Fibroblast of skin of right biceps (primary cell): ENCODE measurements at regions not wholly inside any gene's neighbourhood (a gene's known extent, or its start where the extent isn't known, plus 50 kb on each side); places are given as distances from the start of the nearest gene placed in this dataset.

Source experiments
- DNase-seq: peaks from one replicate; pipeline ENCODE4 v3.0.0-alpha.2; 2013

DNA sequence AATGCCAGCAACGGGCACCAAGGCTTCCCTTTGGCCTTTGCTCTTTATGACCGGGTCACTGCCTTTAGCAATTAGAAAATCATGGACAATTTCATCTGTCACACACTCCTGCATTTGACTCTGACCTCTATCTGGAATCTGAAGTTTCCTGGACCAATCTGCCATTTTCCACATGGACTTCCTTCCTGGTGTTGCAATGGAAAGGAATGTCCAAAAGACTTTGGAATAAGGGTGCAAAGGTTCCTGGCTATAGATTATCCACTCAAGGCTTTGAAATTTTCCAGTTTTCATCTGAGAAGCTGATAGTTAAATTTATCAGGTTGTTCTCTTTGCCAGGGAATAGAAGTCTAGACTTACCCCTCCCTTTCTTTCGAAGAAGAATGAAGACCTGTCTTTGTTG is 523.1 kb upstream of the ZNF462 start:
- DNase-seq: no peak

DNA sequence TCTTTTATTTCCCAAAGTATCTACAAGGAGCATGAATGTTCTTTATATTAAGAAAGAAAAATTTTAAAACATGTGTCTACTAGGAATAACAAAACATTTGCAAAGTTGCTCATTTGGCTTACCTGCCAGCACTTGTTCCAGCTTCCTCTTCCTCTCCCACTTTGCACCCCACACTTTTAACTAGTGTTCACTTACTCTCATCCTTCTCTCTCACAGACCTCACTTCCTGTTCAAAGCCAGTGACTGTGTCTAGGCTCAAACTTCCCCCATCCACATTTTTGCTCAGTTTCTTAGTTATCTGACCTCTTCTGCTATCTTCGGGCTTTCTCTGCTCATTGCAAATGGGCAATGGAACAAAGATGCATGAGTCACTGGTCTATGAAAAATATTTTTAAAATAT is 512.2 kb upstream of the ZNF462 start:
- no peak for DNase-seq

DNA sequence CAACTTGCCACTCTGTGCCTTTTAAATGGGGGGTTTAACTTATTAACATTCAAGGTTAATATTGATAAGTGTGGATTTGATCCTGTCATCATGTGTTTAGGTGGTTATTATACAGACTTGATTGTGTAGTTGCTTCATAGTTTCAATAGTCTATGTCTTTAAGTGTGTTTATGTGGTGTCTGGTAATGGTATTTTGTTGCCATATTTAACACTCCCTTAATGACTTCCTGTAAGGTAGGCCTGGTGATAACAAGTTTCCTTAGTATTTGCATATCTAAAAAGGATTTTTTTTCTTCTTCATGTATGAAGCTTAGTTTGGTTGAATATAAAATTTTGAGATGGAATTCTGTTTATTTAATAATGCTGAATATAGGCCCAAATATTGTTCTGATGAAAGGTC is 506.0 kb upstream of the ZNF462 start:
- no peak for DNase-seq

DNA sequence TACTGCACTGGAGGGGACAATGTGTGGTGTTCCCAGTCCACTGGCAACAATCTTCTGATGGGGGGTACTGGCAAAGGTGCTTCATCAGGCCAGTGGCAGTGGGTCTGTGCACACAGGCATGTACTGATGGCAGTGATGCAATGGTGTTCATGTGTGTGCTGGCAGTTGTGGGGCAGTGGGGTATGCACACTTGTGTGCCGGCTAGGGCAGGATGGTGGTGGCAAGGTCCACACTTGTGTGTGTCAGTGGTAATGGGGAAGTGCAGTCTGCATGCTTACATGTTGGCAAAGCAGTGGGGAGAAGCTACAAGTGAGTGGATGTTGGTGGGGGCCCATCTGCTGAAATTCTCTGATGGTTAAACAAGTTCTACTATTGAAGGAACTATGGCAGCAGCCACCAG is 504.6 kb upstream of the ZNF462 start:
- no peak for DNase-seq

DNA sequence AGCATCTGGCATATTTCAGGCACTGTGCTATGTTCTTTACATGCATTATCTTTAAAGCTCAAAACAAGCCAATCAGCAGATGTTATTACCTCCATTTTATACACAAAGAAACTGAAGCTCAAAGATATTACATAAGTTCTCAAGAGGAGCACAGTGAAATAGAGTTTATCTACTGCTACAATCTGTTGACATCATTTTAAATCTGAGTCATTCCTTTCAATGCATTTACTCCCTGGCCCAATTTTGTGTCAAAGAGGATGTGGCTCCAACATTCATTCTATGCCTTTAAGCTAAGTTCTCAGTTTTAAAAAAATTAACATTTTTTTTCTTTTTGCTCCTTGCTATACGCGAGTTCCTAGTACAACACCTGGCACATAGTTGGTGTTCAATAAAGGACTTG is 486.3 kb upstream of the ZNF462 start:
- DNase-seq: peak; percentile 18

DNA sequence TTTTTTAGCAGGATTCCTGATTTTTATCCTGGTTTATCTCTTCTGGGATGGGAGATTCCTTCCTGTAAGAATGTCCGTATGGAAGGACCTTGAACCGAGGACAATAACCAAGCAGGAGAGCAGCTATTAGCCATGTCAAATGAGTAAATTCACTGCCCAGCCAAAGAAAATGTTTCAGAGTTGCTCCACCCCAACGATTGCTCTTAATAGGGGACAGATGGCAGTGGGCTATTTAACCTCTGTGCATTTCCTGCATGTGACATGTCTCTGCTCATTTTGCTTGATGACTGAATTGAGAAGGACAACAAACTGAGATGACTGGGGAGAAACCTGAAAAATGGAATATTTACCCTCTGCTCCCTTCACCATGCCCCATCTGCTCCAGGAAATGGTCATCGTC is 479.9 kb upstream of the ZNF462 start:
- no peak for DNase-seq

DNA sequence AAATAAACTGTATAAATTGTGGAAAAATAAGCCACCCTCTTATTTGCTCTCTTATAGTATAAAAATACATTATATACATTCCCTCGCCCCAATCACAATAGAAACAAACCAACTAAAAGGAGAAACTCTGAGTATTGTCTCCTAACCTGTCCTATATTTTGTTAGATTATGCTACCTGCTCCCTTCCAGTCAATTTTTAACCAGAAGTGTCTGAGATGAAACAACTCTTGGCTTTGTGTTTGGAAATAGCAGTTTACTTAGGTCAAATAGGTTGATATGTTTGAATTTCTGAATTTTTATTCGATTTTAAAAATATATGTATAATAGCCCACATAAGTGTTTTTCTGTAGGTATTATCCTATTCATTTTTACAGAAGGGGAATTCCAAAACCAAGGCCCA is 475.0 kb upstream of the ZNF462 start:
- DNase-seq: no peak

DNA sequence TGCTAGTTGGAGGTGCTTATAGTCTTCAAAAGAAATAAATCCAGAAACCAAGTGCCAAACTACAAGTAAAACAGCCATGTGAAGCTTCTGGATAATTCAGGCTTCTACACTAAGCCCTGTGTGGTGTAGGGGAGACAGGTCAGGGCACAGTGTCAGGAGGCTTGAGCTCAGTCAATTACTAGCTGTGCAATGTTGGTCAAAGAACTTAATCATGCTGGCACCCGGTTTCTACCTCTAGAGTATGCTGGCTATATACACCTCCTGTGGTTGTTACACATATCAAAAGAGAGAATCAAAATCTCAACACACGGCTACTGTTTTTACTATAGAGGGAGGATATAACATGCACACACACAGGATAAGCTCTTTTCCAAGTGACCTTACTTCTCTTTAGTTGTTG is 469.7 kb upstream of the ZNF462 start:
- no peak for DNase-seq

DNA sequence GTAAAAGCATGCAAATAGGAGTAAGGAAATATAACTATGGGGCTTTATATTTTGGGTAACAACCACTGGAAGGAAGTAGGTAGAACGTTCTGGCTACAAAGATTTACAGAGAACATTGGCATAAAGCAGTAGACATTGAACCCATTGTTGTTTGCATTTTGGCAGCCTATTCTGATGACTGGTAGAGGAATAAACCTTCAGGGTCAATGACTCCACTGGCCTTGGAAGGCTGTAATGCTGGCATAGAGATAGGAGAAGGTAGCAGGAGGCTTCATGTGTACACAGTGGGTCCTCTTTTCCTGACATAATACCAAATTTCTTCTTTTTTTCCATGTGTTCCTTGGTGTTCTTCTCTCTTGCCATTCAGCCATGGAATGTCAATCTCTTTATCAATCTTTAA is 462.8 kb upstream of the ZNF462 start:
- no peak for DNase-seq

DNA sequence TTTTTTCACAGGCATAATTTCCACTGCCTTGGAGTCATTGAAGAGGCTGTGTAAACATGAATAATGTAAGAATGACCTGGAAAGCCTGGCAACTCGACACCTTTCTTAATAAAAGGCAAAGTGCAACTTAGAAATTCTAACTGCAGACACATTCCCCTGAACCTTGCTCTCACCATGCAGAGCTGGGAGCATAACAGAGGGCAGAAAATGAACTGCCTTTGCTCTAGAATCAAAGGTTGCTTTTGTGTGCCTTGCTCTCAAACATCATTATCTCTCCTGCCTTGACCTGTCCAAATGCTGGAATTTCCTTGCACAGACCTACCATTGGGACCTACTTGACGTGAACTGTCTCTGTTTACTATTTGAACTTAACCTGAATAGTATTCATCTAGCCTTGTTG is 462.0 kb upstream of the ZNF462 start:
- no peak for DNase-seq

DNA sequence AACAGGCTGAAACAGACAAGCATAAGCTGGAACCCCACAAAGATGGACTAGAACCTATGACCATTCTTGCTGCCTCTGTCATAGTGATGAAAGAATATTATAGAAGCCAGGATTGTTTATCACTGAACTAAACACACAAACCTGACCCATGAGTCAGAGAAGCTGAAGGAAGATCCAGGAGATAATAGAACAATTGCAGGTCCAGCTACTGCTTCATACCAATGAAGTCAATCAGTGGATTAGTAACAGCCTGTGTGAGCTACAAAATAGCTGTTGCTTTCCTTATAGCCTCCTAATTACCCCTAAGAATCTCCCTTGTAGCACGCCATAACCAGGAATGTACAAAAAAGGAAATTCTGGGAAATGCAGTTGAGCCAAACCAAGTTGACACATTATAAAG is 459.9 kb upstream of the ZNF462 start:
- peak; percentile 91 for DNase-seq

DNA sequence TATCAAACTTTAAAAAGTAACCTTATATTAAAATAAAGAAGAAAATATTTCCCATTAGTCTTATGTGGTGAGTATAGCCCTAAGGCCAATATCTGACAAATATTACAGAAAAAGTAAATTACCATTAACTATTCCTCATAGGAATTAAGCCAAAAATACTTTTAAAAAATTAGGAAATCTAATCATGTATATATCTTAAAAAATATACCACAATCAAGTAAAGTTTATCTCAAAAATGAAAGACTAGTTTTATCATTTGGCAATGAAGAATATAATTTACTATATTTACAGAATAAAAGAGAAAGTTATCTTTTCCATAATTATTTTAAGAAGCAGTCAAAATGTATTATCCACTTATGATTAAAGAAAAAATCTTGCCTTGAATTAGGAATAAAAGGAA is 458.8 kb upstream of the ZNF462 start:
- DNase-seq: no peak

DNA sequence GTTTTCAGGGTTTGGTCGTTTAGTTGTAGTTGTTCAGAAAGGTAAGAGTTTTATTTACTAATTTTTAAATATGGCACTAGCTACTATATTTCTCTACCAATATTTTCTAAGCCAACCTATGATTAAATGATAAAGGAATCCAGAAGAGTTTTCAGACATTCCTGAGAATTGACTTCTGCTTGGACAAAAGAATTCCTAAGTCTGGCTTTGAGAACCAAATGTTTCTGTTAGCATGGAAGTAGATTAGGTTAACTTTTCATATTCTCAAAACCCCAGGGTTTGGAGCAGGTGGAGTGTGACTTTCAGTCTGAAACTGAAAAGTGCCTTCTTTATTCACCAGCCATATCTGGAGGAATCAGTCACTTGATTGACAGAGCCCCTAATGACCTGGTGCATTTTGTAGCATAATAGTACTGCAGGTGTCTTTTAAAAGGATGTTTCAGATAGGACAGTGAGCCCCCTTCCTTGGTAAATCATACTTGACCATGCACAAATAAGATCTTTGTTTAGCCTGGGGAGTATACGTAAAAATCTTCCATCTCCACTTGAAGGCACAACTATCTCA is 457.0 kb upstream of the ZNF462 start:
- peak; percentile 57 for DNase-seq

DNA sequence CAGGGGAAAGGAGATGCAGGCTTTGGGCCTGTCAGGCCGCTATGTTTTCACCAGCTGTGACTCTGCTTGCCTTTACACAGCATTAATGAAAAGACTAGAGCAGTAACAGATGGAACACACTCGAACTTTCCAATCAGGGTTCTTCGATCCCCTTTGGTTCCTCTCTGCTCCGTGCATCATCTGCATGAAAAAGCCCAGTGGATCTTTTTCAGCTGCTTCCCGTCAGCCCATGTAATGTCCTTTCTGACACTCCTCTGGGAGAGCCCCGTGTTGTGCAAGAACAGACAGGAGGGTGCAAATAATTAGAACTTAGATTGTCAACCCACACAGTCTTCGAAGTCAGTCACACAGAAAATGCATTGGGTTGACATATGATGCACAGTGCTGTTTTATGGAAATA is 448.9 kb upstream of the ZNF462 start:
- no peak for DNase-seq

DNA sequence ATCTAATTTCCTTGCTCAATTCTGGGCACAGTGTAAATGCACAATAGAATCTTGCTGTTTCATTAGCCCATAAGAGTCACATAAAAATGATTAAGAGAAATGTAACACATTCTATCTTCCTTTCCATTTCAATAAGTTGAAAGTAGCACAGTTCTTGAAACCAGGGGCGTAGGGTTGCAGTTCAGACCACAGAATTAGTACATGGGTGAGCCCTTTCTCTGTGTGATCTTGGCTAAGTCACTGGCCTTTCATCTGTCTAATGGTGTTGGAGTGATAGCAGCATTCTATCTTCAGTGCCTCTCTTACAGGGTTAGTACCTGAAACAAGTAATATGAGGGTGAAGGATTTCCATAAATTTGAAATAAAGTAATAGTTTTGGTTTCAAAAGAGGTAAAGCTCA is 445.3 kb upstream of the ZNF462 start:
- DNase-seq: no peak

DNA sequence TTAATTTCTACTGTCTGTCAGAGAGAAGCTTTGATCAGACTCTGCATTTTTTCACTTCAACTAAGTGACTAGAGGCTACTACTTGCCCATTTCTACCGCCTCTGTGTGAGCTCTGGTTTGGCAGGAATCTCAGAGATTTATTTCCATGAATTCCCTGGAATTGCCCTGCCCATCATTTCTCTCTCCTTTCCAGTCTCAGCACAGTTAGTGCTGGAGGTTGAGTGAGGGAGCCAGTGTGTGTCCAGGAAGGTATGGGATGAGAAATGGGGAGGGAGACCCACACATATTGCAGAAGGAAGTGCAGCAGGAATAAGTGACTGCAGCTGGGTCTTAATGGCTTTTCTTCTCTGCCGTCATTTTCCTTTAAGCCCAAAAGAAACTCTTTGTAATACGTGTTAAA is 443.1 kb upstream of the ZNF462 start:
- peak; percentile 66 for DNase-seq

DNA sequence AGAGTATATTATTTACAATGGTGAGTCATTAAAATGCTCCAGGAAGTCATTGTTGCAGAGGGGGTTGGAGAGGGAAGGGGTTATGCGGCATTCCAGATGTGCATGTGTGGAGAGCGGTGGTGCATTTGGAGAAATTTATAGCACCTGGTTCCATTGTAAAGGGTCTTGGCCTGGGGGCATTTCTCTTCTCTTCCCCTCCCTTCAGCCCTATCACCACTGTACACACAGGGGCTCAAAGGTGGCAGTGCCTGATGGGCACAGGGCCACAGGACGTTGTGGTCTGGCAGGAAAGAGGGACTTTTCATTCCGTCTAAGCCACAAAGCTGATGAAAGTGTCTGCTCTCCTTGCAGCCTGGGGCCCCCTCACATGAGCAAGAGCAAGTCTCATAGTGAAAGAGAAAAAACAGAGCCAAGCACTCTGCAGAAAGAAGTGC is 442.4 kb upstream of the ZNF462 start:
- peak; percentile 91 for DNase-seq

DNA sequence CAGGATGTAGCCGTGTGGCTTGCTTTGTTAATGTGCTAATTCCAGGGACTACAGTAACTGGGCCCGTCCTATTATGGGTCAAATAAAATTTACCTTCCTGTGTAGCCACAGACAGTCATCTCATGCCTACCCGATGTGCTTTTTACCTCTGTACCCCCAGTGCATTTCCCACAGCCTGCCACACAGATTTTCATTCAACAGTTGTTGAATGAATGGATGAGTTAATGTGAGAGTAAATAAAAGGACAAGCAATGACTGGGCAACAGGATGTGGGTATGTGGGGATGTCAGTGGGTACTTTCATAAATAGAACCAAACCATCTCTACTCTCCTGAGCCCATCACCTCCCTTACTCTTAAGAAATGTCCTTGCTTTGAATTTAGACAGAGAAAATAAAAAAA is 441.2 kb upstream of the ZNF462 start:
- DNase-seq: no peak

DNA sequence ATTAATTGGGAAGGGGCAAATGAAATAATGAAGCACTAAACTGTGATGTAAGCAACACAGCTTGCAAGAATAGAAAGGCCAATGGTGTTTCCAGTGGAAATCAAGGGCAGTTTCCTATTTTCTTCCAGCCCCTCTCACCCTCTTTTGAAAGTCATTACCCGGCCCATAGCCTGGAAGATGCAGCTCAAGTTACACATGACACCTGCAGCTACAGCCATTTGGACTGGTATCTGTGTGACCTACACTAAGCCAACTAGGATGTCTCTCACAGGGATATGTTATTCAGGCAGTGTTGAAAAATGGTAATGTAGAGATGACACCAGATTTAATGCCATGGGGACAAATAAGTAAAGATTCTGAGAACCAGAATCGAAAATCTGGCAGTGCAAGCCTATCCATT is 439.4 kb upstream of the ZNF462 start:
- no peak for DNase-seq

DNA sequence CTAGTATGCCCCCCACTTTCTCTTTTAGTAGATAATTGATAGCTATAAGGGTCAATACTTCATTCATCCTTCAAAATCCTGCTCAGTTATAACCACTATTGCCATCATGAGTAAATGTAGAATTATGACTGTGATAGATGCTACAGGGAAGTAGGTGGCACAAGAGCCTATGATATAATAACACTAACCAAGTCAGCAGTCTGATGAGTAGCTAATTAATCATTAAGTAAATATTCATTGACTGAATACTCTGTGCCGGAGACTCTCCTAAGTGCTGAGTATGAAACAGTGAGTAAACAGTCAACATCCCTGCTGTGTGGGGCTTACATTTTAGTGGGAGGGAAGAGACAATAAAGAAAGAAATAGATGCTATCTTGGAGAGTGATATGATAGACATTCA is 430.3 kb upstream of the ZNF462 start:
- DNase-seq: no peak

DNA sequence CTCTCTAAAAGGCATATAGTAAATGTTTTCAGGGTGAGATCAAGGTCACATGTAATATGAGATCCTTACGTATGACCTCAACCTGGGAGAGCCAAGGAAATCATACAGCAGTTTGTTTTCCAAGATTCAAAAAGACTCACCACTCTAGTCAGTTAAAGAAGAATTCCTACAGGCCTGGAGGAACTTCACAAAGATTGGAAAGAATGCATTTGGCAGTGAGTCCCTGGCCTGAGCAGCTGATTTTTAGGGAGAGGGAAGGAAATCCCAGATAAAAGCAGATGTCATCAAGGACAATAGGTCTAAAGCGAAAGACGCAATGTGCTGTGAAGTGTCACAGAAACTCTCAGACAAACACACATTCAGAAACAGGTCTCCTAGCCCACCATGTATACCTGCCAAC is 424.0 kb upstream of the ZNF462 start:
- peak; percentile 76 for DNase-seq

DNA sequence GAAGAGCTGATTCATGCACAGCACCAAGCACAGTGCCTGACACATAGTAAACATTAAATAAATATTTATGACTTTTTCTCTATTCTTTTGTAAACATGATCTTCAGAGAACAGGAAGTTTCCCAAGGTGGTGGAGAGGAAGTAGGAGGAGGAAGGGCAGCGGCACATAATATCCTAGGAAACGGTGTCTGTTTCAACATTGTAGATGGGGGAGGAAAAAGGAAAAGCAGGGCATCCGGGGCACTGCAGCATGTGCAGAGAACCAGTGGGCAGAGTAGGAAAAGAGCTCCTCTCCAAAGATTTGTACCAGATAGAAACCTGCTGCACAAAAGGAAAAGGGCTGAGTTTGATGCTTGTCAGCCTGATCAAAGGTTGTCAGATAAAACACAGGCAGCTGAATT is 421.7 kb upstream of the ZNF462 start:
- no peak for DNase-seq

DNA sequence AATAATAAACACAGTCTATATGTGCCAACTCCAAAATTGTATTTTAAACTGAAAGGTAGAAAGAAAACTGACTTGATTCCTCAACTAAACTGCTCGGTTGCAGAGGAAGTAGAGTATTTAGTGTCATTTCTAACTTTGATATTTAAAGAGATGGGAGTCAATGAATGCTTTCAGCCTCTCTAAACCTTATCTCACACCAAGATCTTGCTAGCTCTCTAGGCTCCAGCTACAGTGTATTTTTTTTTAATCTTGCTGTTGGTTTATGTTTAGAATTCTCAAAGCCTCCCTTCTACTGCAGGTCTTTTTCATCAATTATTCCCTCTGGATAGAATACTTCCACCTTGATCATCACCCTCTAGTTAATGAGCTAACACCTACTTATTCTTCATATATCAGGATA is 419.4 kb upstream of the ZNF462 start:
- DNase-seq: no peak

DNA sequence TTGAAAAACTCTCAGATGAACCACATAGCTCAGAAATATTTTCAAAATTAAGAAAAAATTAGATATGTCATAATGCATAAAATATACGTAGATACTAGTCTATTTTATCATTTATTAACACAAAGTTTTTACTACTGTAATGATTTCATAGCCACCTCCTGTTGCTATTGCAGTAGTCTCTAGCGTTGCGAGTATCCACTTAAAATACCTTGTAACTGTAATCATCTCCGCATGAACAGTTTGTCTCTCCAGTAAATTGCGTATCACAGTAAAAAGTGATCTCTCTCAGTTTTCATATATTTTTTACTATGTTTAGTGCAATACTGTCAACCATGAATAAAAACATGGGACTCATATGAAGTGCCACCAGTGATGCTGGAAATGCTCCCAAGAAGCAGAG is 417.9 kb upstream of the ZNF462 start:
- DNase-seq: no peak

DNA sequence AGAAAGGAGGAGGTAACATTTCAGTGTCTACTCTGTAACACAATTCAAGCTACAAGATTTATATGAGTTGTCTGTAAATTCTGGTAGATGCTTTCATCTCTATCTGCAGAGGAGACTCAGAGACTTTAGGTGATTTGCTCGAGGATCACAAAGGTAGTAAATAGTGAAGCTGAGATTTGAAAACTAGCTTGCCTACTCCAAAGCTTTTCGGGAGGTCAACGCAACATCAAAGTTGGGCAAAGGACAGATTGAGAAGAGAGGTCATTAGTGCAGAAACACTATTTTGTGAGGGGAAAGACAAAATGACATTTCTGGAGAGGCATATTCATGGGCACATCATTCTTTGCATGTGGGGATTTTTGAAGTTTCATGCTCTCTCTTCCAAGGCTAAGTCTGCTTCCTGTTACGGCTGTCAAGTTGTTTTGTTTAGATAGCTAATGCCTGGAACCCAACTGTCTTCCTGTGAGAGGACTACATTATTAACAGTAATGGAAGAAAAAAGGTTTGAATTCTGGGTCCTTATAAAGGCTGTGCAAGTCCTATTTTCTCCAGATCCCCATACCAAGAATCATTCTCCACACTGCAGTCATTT is 413.5 kb upstream of the ZNF462 start:
- no peak for DNase-seq

DNA sequence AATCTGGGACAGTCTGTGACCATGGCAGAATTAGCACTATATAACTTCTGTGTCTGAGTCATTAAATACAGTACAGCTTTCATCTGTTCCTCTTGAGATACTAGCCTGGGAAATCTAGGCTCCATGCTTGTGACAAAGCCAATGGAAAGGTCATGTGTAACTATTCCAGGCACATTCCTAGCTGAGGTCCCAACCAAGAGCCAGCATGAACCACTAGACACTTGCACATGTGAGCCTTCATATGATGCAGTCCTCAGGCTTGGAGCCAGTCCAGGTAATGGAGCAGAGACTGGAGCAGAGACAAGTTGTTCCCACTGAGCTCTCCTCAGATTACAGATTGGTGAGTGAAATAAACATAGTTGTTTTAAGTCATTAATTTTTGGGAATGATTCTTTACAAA is 412.4 kb upstream of the ZNF462 start:
- DNase-seq: peak; percentile 11
